ENCODE measurements at regions not wholly inside any gene's neighbourhood (a gene's known extent, or its start where the extent isn't known, plus 50 kb on each side); places are given as distances from the start of the nearest gene placed in this dataset.
"Not testable (repeated sequence)": the region's sequence is repeated elsewhere in the genome, so short reads cannot be mapped to it uniquely, and the experiment has no call there.

DNA sequence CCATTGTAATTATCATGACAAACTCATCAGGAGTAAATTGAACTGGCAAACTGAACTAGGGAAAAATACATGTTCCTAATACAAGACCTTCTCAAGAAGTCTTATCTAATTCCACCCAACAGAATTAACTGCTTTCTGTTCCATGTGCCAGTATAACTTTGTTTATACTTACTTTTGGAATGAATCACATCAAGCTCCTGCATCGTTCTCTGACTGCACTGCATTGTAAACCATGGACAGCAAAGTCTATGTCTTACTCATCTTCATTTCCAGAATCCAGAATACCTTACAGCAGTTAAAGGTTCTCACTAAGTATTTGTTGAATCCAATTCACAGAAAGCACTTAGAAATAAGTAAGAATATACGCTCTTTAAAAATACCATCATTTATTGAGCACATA, 102.8 kb downstream of the PLK2 start:
- DNase-seq: no peak

DNA sequence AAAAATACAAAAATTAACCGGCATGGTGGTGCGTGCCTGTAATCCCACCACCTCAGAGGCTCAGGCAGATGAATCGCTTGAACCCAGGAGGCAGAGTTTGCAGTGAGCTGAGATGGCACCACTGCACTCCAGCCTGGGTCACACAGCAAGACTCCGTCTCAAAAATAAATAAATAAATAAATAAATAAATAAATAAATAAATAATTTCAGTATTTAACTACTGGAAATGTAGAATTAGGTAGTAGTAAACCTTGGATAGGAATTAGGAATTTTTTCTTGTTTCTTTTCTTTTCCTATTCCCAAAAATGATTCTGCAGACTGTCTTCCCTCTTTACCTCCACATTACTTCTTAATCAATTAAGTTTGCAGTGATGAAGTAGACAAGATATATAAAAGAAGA, 103.2 kb downstream of the PLK2 start:
- DNase-seq: no peak

DNA sequence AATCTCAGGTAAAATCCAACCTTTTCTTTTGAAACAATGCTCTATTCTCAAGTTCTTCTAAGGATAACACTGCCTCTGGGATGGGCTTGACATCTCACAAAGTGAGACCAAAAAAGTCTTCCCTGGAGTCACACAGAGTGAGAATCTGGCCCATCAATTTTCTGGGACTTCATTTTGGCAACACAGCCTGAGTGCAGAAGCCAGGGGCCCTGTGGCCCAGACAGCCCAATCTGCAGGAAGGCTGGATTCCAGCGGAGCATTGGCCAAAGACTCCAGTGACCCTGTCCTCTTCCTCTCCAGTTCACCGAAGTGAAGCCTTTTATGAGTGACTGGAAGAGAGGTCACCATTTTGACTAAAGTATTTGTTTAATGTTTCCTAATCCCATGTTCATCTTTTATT, 105.1 kb downstream of the PLK2 start:
- DNase-seq: no peak

DNA sequence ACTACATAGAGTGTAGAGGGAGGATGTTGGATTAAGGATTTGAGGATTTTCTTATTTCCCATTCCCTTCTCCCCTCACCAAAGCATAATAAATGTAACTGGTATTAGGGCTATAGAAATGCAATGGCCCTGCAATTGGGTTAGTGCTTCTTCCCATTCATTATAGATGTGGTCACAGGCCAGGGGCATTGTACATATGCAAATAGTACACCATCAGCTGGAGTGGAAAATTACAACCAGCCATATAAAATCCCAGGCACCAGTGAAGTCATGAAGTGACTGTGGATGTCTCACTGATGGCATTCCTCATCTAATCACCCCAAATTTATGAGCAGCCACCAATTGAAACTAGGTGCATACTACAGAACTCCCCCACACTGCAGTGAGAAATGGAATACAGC, 105.9 kb downstream of the PLK2 start:
- DNase-seq: no peak

DNA sequence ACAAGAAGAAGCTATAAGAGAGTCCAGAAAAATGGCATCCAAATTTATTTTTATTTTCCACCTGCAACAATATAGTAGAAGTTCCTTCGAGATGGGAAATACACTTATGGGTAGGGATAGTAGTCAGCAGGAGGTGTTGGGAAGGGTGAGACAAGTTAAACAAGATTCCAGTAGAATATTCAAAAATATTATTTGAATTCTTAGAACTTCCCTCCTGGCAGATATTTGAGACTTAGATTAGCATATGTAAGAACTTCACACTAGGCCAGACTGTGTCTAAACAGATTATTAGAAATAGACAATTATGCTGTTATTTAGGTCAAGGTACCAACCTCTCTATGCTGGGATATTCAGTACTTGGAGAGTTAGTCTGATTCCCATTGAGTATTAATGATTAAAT, 108.7 kb downstream of the PLK2 start:
- no peak for DNase-seq

DNA sequence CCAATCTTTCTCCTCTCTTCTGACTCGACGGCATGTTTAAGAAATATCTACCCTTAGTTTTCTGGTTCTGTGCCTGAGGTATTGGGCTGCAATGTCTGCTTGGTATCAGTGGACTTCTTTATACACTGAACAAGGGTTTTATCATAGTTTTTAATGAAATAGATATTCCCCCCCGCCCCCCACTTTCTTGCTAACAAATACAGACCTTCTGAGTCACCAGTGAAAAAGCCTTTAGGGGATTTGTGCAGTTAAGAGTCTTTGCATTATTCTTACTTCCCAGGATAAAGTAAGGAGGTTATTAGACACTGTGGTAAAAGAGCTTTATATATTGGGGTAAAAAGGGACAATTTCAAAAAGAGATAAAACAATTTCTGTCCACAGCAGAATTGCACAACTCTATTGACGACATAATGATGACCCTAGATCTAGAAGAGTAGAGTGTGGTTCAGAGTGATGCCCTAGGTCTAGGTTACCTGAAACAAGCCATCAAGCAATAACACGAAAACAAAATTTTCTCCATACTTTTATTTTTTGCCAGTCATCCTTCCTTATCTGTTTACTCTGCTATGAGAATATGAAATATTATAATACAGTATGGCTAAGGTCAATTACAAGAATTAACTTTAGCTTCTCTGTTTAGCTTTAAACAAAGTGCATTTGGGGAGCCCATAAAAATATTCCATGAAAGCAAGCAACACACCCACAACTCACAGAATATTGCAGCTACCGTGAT, 110.7 kb downstream of the PLK2 start:
- DNase-seq: no peak

DNA sequence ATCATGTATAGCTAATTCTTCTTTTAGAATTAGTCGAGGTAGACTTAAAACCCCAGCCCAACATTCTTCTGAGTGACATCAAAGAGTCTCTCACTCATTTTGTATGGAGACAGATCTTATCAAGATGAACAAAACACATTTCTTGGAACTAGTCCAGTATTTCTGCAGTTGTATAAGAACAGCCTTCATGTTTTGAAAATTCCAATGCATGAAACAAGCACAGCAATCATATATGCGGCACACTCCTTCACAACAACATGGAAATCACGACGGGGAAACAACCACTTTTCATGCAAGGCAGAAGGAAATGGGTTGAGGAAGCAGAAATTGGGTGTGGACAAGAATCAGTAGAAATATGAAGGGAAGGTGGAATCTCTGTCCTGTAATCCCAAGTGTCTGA, 113.8 kb downstream of the PLK2 start:
- no peak for DNase-seq

DNA sequence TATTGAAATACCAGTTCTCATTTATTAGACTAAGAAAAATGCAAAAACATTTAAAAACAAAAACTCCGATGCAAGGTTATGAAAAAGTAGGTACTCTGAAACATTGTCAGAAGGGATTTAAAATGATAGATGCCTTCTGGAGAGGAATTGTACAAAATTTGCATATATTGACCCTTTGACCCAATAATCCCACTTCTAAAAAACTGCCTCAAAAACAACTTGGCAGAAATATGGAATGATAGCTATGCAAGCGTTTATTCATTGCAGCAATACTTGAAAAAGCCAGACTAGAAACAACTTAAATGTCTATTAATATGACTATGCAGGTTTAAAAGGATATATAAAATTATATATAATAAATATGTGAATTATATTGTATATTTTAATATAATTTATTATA, 118.4 kb downstream of the PLK2 start:
- DNase-seq: no peak

DNA sequence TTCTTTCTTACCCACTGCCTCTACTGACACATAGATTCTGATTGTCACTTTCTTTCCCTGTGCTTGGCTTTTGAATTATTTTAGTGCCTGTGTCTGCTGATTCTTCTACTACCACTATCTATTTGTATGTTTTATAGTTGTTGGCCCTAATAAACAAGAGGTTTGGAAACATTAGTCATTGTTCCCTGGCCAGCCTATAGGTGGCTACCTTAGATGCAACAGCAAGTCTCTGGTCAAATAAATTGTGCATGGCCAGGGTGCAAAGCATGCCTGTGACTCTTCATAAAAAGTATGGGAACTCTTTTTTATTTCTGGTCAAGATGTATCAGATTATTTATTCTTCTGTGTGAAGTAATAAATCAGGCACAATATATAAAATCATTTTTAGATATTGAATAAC, 124.4 kb downstream of the PLK2 start:
- no peak for DNase-seq

DNA sequence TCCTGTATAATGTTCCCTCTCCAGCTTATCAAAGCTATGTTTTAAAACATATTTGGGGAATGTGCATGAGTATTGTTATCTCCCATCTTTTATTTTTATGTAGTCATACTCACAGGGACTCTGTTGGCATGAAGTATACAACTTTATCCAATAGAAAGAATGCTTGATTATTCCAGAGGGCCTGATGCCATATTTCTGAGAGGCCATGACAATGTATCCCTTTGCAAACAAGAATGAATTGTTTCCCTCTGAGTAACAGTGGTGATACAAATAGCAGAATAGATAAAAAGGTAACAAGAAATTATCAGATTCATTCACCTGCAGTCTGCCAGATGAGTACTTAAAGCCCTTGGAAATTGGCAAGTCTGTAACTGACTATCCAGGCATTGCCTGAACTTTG, 125.9 kb downstream of the PLK2 start:
- DNase-seq: no peak

DNA sequence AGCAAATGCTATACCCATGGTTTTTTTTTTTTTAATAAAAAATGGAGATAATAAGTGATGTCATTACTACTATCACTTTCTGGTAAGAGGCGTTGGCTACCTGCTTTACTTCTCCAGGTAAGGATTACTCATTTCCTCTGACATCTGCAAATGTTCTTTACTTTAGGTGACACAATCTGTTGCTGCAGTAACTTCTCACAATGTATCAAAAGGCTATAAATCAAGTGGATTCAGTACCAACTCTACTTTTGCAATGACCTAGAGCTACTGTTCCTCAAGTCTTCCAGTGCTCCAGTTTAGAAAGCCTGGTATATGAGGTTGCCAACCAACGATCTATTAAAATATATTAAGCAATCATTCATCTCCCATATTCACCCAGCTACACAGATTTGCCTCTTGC, 129.1 kb downstream of the PLK2 start:
- DNase-seq: no peak

DNA sequence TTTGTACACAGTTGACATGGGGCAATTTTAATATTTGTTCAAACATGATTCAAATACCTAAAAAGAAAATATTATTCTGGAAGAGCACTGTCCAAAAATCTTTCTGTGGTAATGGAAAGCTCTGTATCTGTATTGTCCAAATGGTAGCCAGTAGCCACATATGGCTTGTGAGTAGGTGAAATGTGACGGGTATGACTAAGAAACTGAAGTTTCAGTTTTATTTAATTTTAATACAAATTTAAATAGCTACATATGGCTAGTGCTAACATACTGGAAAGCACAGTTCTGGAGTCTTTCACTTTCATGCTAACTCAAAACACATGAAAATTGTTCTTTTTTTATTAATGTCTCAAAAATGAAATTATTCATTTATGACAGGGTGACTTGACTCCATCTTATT, 132.6 kb downstream of the PLK2 start:
- no peak for DNase-seq

DNA sequence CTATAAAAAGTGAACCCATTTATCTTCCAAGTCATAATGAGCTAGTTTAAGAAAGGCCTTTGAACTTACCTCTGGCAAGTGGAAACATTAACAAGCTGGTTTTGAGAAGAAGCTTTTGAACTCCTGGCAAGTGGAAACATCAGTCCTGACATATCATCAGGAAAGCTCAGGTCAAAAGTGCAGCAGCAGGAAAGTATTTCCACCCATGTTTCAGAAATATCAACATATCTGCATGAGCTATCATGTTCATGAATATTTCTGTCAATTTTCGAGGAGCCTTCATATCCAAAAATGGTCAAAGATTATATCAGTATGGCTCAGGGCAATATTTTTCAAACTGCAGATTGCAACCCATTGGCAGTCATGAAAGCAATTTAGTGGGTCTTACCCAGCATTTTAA, 133.9 kb downstream of the PLK2 start:
- DNase-seq: no peak

DNA sequence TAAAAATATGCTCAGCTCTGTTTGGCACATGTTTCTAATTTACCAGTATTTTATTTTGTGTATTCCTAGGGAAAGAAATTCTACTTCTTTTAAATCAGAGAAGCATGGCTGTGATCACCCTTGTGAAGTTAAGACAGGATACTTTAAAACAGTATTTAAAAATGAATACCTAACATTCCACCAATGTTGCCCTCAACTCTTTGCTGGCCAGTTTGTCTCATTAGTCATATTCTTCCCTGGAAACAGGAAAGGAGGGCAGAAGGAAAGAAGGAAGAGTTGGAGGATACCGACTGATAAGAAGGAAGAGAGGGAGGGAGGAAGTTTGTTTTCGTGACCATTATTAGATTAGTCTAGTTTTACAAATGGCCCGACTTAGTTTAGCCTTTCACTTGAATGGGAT, 137.4 kb downstream of the PLK2 start:
- no peak for DNase-seq

DNA sequence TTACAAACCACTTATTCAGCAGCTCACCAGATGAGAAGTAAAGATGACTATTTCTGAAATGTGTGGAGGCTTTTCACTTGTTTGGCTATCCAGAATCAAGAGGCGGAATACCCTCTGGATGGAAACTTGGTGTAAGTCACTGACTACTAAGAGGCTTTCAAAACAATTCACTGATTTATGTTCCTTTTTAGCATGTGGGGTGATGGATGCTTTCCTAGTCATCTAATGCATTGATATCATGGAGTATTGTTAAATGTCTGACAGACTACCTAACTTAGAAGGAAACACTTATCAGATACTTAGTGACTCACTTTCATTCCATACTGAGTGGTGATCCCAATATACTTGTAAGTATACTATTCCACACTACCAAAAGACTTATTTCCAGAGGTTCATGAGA, 141.4 kb downstream of the PLK2 start:
- no peak for DNase-seq

DNA sequence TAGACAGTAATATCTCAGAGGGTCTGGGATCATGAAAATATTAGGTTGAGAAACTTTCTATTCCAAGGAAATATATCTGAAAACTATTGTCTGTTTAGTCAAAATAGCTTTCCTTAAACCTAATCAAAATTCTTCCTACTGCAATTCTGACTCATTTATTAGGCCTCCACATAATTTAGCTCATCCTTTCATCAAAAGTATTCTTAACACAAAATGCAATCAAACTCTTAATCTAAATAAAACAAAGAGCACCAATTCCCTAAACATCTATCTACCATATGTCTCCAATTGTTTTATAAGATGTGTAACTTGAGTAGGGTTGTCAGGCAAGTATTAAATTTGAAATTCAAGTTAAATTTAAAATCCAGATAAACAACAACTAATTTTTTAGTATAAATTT, 142.1 kb downstream of the PLK2 start:
- no peak for DNase-seq

DNA sequence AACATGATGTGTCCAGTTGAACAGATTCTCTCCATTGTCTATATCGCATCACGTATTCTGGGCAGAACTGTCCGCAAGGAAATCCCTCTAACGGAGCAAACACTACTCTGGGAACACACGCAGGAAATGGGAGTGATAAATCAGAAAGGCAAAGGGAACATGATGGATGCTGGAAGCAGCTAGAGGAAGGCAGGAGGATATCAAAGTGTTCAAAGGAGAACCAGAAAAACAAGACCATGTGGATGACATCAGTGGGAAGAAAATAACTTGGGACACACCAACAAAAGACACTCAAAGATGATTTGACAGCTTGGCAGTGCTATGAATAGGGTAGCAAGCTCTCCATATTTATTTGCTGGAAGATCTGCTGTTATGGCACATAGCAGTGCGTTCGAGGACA, 142.9 kb downstream of the PLK2 start:
- no peak for DNase-seq

DNA sequence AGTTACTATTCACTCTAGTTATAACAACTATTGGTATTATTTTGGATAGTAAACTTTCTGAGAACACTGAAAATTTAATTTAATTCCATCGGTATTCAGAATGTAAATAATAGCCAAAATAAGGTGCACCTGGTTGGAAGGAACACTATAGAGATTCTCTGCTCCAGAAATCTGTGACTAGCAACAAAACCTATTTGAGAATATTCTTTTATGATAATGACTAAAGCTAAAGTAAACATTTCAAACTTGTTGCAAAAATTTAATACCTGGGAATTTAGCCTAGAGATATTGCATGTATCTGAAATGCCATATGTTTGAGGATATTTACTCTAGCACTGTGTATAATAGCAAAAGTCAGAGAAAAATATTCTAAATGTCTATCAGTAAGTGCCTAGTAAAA, 144.1 kb downstream of the PLK2 start:
- DNase-seq: no peak

DNA sequence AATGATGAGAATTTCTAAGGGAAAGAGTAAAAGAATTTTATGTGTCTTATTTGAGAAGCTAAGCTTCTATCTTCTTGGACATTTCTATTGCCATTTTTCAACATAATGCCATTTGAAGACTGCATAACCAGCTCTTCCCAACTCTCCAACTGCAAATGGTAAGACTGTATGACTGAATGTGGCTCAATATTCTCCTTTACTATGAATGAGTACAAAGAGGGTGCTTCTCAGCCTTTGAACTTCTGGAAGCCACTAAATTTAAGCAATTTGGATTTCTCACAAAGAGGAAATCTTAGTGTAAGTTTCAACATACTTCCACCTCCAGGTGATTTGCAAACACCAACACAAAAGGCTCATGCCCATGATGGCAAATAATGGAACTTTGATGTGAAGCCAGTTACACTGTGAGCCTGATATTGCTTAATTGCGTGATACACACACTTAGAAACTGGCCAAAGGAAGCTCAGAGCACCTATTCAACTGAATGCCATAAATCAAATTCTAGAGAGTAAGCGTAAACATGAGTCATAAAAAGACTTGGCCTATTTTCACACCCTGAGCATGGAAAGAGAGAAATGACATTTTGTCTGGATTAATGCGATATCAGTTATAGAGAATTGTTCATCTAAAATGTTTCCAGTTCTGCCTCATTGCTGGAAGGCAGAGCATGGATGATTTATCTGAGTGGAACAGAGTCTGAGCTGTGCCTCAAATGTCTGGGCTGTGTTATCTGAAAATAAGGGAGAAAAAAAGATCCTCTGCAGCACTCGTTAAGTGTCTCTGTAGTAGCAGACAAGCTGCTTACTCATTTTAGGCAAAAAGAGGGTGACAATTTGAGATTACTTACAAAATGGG, 145.3 kb downstream of the PLK2 start:
- DNase-seq: no peak

DNA sequence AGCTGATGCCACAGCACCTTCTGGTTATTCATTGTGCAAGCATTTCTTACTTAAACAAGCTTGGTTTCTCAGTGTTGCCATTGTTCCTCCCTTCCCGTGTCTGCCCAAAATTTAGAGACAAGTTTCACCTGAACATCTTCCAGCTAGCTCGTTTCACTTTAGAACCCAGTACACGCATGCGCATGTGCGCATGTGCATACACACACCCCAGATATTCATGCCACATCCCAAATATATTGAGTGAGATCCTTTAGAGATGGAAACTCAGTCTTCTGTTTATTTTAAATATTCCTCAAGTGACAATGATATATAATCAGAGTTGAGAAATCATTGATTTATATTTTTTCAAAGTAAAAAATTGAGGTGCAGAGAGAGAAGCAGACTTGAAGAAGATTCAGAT, 147.6 kb downstream of the PLK2 start:
- no peak for DNase-seq

DNA sequence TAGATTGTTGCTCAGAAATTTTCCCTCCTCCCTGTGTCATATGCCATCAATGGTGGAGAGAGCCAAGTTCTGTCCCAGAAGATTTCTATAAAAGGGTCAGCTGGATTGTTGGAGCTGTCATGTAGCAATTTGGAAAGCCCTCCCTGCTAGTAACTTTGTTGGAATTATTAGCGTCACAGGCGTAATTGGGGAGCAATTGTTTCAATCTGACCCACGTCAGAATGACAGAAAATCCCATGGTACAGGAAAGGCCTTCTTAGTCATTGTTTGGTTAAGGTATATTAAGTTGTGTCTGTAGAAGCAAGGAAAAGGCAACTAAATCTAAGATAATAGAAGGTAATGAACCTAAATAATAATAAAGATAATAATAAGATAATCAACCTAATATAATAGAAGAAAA, 148.4 kb downstream of the PLK2 start:
- DNase-seq: no peak

DNA sequence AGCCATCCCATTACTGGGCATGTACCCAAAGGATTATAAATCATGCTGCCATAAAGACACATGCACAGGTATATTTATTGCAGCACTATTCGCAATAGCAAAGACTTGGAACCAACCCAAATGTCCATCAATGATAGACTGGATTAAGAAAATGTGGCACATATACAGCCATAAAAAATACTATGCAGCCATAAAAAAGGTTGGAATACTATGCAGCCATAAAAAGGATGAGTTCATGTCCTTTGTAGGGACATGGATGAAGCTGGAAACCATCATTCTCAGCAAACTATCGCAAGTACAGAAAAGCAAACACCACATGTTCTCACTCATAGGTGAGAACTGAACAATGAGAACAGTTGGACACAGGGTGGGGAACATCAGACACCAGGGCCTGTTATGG, 151.5 kb downstream of the PLK2 start:
- not testable (repeated sequence) for DNase-seq

DNA sequence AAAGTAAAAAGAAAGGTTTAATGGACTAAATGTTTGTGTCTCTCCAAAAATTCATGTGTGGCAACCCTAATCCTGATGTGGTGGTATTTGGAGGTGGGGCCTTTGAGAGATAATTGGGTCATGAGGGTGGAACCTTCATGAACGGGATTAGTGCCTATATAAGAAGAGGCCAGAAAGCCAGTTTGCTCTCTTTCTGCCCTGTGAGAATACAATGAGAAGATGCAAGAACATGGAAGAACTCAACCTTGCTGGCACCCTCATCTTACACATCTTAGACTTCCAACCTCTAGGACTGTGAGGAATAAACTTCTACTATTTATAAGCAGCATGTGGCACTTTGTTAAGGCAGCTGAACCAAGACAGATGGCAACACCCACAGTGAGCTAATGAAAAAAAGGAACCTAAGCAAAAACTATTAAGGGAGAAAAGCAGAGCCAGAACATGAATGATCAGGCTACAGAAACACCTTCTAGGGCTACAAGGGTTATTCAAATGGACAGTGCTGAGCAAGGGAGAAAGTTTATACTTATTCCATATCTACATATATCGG, 159.5 kb downstream of the PLK2 start:
- DNase-seq: no peak

DNA sequence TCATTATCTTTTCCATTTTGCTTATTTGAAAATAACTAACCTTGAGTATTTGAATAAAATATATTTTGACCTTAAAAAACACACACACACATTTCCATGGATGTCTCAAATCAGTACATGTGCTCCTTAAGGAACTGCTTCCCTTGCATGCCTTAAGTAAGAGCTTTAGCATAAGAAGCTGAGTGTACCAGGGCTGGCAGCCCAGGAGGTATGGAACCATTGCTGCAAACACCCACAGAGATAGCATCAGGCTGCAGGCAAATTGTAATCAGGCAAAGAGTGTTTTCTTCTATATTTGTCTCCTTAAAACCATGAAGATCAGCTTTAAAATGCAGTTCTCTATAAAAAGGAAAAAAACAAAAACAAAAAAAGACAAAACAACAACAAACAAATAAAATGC, 160.6 kb downstream of the PLK2 start:
- DNase-seq: no peak
